Sigmoid colon (tissue), 4 donors: ENCODE measurements at regions not wholly inside any gene's neighbourhood (a gene's known extent, or its start where the extent isn't known, plus 50 kb on each side); places are given as distances from the start of the nearest gene placed in this dataset.

Experiments used
- CTCF ChIP-seq, 4 experiments: fragments of 450-650 bp in 3 of 4; fragments of 200-600 bp in 1 of 4; IDR thresholded peaks; one replicate each; pipeline ENCODE4 v1.5.1; 2016 to 2019; ENCODE audit warnings: antibody characterized with exemption in 4 of 4, mild to moderate bottlenecking in 3 of 4, moderate library complexity in 2 of 4
- POLR2A ChIP-seq, 2 donors: fragments of 450-650 bp; IDR thresholded peaks; one replicate each; pipeline ENCODE4 v1.6.1; 2016; ENCODE audit warnings: antibody characterized with exemption in 2 of 2, mild to moderate bottlenecking in 2 of 2, moderate library complexity in 2 of 2
- POLR2AphosphoS5 ChIP-seq, 4 donors: sonication (generic); formaldehyde crosslinking; IDR thresholded peaks; one replicate each; pipeline ENCODE4 v1.6.1; 2017; ENCODE audit warnings: antibody characterized with exemption in 4 of 4

GRCh38 chr5:165184183-165184582, 1678.8 kb downstream of the MAT2B start:
- TF ChIP-seq POLR2A (IDR thresholded peaks at IDR 0.05) (no peak), CTCF (IDR thresholded peaks at IDR 0.05) (no peak), POLR2AphosphoS5 (IDR thresholded peaks at IDR 0.05) (no peak)
